ENCODE measurements at regions not wholly inside any gene's neighbourhood (a gene's known extent, or its start where the extent isn't known, plus 50 kb on each side); places are given as distances from the start of the nearest gene placed in this dataset.
"Not testable (repeated sequence)": the region's sequence is repeated elsewhere in the genome, so short reads cannot be mapped to it uniquely, and the experiment has no call there.

DNA sequence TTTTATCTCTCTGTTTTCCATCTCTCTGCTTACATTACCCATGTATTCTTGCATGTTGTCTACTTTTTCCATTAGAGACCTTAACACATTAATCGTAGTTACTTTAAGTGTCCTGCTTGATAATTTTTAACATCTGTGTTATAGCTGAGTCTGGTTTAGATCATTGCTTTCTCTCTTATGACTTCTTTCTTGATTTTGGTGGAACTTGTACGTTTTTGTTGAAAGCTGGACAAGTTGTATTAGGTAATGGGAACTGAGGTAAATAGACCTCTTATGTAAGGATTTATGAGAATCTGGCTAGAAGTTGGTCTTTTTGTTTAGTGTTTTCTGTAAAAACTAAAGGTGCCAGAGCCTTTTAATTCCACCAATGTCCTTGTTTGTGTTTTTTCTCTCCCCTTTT lies 100.8 kb upstream of the LYZL2 start:
- no peak for DNase-seq

DNA sequence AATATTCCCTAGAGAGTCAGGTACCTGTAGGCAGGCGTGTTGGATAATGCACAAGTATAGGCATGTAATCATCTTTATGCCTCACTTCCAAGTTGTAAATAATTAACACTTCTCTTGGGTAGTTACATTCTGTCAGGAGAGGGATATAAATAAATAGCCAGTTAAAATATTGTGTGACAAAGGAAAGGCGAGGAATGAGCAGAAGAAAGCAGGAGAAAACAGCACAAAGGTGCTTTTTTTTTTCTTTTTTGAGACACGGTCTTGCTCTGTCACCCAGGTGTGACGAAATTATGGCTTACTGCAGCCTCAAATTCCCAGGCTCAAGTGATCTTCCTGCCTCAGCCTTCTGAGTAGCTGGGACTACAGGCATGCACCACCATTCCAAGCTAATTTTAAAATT lies 99.2 kb upstream of the LYZL2 start:
- DNase-seq, result no peak

GRCh38 chr10:30728127-30728526 lies 98.6 kb upstream of the LYZL2 start:
- DNase-seq, result no peak

DNA sequence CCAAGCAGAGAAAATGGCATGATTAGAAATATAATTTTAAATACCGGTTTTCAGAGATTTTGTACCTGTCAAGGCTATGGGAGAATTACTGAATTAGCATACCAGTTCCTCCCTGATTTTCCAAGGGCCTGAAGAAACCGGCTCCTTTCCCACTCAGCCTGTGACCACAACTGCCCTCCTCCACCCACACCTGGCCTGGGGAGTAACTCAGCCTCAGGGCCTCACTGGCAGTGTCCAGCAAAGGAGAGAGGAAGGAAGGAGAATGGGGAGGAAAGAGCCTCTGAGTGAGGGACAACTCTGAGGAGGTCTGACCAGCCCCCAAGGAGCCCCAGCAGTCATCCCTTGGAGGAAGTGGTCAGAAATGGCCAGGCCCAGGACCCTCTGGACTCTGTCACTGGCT lies 98.0 kb upstream of the LYZL2 start:
- DNase-seq, result no peak

- peak; percentile 74 to 76 for DNase-seq
Measured at GRCh38 chr10:30726783-30727414, 97.3 kb upstream of the LYZL2 start.

DNA sequence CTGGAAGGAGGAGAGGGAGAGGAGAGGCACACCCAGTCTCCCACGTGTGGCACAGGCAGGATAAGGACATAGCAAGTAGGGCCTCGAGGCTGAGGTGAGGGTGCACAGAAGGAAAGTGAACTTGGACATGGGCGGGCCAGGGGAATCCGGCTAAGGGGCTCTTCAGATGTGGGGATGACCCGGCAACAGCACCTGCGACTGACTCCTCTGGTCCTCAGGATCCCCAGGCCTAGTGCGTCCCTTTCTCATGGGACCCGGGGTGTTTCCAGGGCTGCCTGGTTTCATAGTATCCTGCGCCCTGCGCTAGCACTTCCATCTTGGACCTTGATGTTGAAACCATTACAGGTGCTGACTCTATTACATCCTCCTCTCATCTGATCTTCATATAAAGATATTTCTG lies 96.1 kb upstream of the LYZL2 start:
- DNase-seq, result no peak

DNA sequence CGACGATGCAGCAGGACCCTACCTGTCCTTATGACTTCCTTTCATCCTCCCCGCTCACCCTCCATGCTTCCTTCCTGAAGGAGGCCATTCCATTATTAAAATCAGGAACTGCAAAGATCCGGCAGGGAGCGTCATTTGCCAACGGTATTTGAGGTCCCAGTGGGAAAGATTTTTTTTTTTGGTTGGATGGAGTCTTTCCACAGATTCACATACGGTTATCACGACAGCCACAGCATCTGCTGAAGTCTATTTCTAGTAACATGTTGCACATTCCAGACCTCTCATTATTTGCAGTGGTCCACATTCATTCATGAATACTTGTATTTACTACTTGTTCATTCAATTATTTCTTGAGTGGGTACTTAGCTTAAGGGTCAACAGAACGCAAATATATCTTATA lies 94.7 kb upstream of the LYZL2 start:
- DNase-seq, result no peak

- DNase-seq, result no peak
Measured at GRCh38 chr10:30722956-30723620, 93.5 kb upstream of the LYZL2 start.

DNA sequence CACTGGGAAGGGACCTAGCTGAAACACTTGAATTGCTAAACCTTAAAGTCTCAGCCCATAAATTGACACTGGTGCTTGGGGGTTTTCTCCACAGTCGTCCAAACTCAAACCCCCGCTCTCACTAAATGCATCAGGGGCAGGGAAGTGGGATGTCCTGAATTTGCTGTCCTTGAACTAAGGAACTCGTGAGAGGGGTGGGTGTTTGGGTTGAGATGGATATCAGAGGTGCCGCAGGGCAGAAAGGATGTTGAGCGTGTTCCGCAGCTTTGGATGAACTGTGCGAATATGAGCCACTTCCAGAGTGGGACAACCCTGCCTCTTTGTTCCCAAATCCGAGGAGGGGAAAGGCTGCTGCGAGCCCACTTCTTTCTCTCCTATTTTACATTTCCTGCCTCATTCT lies 90.3 kb upstream of the LYZL2 start:
- no peak for DNase-seq

GRCh38 chr10:30709700-30710358 lies 80.3 kb upstream of the LYZL2 start:
- DNase-seq, result no peak

GRCh38 chr10:30709229-30709628 lies 79.7 kb upstream of the LYZL2 start:
- DNase-seq, result no peak

GRCh38 chr10:30708234-30708633 lies 78.7 kb upstream of the LYZL2 start:
- DNase-seq, result no peak

DNA sequence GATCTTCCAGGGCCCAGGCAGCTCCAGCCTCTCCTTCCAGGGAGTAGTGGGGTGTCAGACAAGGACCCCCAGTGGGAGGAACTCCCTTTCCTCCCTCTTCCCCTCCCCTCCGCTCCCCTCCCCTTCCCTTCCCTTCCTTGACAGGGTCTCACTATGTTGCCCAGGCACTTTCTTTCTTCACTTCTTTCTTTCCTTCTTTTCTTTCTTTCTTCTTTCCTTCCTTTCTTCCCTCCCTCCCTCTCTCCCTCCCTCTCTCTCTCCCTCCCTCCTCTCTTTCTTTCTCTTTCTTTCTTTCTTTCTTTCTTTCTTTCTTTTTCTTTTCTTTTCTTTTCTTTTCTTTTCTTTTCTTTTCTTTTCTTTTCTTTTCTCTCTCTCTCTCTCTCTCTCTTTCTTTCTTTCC lies 76.6 kb upstream of the LYZL2 start:
- not testable (repeated sequence) for DNase-seq

- DNase-seq, result no peak
Measured at GRCh38 chr10:30705625-30706149, 76.1 kb upstream of the LYZL2 start.

- DNase-seq, result peak in 1 of 2 donors; percentile 52
Measured at GRCh38 chr10:30705101-30705624, 75.6 kb upstream of the LYZL2 start.

DNA sequence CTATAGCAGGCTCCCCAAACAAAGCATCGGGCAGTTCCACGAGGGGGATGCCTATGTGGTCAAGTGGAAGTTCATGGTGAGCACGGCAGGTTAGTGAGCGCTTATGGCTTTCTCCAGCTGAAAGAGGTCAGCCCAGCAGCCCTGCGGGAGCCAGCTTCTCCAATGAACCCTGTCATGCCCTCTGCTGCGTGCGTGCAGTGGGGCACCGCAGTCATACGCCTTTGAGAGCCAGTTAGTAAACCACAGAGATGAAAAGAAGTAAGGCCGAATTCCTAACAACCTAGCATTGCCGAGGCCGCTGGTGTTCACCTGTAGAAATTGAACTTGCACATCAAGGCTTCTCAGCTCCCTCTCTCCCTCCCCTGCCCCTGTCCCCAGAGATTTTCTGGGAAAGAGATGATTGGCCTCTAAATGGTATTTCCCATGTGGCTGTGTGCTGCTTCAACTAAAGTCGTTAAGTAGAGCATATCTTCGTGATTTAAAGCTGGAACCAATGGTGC lies 75.1 kb upstream of the LYZL2 start:
- peak; percentile 30 to 33 for DNase-seq

DNA sequence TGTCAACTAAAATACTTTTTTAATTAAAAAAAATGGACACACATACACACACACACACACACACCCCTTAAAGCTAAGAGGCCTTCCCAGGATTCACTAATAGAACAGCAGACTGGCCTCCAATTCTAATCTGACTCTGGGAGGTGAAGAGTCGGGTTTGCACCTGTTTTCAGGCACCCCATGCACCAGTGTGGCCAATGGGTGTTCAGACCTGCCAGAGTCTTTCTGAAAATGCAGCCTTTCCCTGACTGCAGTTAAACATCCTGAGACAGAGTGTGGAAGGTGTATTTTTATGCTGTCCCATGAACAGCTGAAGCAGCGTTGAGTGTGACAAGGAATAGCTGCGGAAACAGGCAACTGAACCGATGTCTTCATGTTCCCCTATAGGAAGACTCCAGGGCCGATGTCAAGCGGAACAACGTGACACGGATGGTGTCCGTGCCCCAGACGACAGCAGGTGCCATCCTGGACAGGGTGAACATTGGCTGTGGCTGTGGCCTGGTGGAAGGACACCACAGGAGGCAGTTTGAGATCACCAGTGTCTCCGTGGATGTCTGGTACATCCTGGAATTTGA lies 74.6 kb upstream of the LYZL2 start:
- DNase-seq, result no peak

GRCh38 chr10:30703446-30703845 lies 73.9 kb upstream of the LYZL2 start:
- not testable (repeated sequence) for DNase-seq

DNA sequence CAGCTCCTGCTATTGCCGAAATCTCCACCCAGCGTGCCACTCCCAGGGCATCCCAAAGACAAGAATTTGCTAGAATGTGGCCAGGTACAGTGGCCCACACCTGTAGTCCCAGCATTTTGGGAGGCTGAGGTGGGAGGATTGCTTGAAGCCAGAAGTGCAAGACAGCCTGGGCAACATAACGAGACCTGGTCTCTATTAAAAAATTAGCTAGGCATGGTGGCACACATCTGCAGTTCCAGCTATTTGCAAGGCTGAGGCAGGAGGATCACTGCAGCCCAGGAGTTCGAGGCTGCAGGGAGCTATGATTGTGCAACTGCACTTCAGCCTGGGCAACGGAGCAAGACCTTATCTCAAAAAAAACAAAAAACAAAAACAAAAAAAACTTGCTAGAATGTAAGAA lies 73.3 kb upstream of the LYZL2 start:
- DNase-seq, result no peak

DNA sequence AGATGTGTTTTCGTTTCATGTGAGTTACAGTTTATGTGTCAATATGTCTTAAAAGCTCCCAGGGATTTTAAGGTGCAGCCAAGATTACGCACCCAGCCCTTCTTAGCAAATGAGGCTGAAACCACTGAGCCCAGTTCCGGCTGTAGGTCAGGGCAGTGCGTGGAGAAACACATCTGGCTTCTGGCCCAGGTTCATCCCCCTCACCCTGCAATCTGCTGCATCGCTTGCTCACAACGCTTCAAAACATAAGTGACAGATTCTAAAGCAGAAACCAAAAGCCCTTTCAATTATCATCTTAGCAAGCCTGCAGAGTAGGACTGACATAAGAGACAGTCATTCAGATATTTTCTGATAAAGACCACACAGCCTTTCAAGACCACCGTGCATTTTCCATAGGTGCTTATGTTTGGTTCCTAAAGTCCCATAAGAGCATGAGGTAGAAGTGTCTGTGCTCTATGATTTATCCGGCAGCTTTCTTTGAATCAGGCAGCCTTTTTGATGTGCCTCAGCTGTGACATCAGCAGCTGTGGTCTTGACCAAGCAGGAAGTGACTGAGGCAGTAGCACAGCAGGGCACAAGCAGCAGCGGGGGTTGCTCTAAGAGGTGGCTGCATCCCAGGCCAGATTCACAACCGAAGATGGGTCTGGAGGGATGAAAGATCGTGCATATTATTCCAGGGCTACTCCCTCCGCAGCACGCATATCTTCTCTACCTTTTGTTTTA lies 72.1 kb upstream of the LYZL2 start:
- peak; percentile 72 to 78 for DNase-seq

- DNase-seq, result no peak
Measured at GRCh38 chr10:30697806-30698205, 68.3 kb upstream of the LYZL2 start.

GRCh38 chr10:30697221-30697620 lies 67.7 kb upstream of the LYZL2 start:
- DNase-seq, result not testable (repeated sequence)
